ENCODE measurements at regions not wholly inside any gene's neighbourhood (a gene's known extent, or its start where the extent isn't known, plus 50 kb on each side); places are given as distances from the start of the nearest gene placed in this dataset.
"Not testable (repeated sequence)": the region's sequence is repeated elsewhere in the genome, so short reads cannot be mapped to it uniquely, and the experiment has no call there.

- TF ChIP-seq ZNF138 (tag by site-specific recombination; IDR thresholded peaks at IDR 0.05; ENCODE audit: borderline replicate concordance); ZNF558 (tag by site-specific recombination; IDR thresholded peaks at IDR 0.05); CTCF (tag by site-specific recombination; IDR thresholded peaks at IDR 0.05); ZNF24 (tag by site-specific recombination; IDR thresholded peaks at IDR 0.05); WT1 (tag by site-specific recombination; IDR thresholded peaks at IDR 0.05); ZNF398 (tag by site-specific recombination; IDR thresholded peaks at IDR 0.05); ZNF202 (tag by site-specific recombination; IDR thresholded peaks at IDR 0.05; ENCODE audit: borderline replicate concordance); ZNF664 (tag by site-specific recombination; IDR thresholded peaks at IDR 0.05); PATZ1 (tag by site-specific recombination; IDR thresholded peaks at IDR 0.05); ZFP3 (tag by site-specific recombination; IDR thresholded peaks at IDR 0.05; ENCODE audit: low read depth); TSHZ1 (tag by site-specific recombination; IDR thresholded peaks at IDR 0.05; ENCODE audit: borderline replicate concordance): not testable (repeated sequence)
These were observed 456.8 kb downstream of the PTPRC start for GRCh38 chr1:199095628-199096027.

Data from HEK293 (cell line).